PC-3 (cell line): ENCODE measurements at regions not wholly inside any gene's neighbourhood (a gene's known extent, or its start where the extent isn't known, plus 50 kb on each side); places are given as distances from the start of the nearest gene placed in this dataset.

Experiments used
- CTCF ChIP-seq: fragments of 300-600 bp; sonication (generic); conservative IDR thresholded peaks from 2 replicates; pipeline ENCODE4 v1.5.1; 2017; ENCODE audit warnings: antibody characterized with exemption, low read depth, mild to moderate bottlenecking, low read length
- EZH2 ChIP-seq: fragments of 300-600 bp; sonication (generic); IDR thresholded peaks from one replicate; pipeline ENCODE4 v1.6.1; 2017; ENCODE audit warnings: antibody characterized with exemption, mild to moderate bottlenecking, low read length; ENCODE audit not compliant: unreplicated experiment
- EZH2phosphoT487 ChIP-seq: fragments of 300-600 bp; sonication (generic); IDR thresholded peaks from 2 replicates; pipeline ENCODE4 v1.6.1; 2018; ENCODE audit warnings: mild to moderate bottlenecking, antibody characterized with exemption, low read length, borderline replicate concordance

DNA sequence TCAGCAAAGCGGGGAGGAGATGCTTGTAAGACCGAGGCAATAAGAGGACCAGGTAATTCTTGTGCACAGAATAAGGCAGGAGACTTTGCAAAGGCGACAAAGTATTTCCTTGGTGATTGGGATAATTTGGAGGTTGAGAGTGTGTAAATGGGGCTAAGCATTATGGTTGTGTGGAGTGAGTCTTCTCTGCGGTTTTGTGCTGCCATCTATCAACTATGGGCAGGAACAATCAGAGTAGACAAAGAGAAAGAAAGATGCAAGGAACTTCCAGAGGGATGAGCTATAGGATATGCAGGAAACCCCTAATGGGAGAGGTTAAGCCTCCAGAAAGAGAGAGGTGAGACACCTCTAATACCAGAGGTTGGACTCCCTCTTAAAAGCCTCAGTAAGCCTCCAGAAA is 339.8 kb downstream of the PAPSS1 start:
- TF ChIP-seq EZH2 (no peak), CTCF (no peak), EZH2phosphoT487 (no peak)
